HuH-7 (cell line): ENCODE measurements at regions not wholly inside any gene's neighbourhood (a gene's known extent, or its start where the extent isn't known, plus 50 kb on each side); places are given as distances from the start of the nearest gene placed in this dataset.
"Not testable (repeated sequence)": the region's sequence is repeated elsewhere in the genome, so short reads cannot be mapped to it uniquely, and the experiment has no call there.

Experiments used
- DNase-seq: peaks from one replicate; pipeline ENCODE4 v3.0.0; 2011; ENCODE audit warnings: low spot score

DNA sequence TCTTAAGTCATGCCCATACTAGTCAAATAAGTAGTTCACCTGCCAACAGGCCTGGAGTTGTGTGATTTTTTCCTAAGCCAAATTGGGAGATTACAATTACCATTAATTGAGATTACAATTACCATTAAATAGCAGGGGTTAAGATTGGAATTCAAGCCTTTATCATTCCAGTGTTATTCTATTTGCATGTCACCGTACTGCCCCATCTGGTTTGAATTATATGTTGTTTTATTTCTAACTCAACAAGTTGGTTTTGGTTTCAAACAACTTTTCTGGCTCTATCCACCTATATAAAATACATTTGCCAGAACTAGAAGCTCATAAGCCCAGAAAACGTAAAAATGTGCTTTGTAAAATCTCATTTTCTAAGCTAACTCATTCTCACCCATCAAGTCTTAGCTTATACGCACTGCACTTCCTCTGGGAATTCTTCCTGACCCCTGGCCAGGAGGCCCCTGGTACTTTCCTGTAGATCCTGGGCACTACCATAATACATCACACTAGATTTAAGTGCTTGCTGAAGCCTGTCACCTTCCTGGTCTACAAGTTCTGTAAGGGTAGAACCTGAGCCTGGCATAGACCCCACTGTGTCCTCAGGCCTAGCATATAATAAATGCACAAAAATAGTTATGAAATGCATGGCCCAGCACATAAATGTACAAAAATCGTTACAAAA lies 242.0 kb upstream of the TRPM3 start:
- no peak for DNase-seq

DNA sequence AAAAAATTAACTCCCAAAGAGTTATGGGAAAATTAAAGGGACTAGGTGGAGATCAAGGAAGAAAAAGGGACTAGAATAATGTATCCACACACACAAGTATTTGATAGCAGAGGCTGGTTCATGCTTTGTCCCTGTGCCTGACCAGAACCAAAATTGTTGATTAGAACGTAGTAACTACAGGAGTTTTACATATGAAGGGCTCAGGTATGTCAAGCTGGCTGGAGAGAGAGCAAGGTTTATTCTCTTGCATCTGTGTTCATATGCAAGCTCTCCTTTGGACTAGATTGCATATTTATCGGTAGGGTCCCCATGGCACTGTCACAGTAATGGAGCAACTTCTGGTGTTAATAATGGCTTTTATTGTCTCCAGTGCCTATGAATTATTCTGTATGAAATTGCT lies 239.9 kb upstream of the TRPM3 start:
- no peak for DNase-seq

GRCh38 chr9:71357346-71357745 lies 235.9 kb upstream of the TRPM3 start:
- DNase-seq, result no peak

DNA sequence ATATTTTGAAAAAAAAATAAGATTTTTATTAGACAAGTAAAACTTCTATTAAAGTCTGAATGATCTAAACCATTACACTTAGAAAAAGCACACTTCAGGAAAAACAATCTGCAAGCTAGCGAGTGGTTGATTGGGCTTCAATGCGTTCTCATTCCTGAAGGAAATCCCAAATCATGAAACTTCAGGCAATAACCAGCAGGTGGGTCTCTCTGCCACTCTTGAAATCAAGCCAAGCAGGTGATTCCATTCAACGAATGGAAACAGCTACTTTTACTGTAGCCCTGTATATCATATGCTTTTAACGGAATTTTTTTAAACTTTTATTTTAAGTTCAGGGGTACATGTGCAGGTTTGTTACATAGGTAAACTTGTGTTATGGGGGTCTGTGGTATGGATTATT lies 234.5 kb upstream of the TRPM3 start:
- DNase-seq, result no peak

DNA sequence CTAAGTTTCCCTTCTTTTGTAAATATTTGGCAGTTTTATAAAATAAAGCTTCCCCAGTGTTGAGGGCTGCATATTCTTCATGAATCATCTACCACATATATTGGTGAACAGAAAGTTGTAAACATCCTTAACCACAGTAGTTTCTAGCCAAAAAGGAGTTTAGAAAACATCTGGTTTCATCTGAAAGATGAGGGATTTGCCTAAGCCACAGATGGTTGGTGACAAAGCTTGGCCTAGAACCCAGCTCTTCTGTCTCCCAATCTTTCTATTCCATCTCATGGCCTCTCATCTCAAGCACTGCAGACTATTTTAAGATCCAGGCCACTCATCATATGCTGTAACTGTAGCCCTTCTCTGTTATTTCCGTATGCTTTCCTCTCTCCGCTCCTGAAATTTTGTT lies 232.3 kb upstream of the TRPM3 start:
- DNase-seq, result no peak

GRCh38 chr9:71352837-71353236 lies 231.4 kb upstream of the TRPM3 start:
- no peak for DNase-seq

GRCh38 chr9:71349218-71349617 lies 227.8 kb upstream of the TRPM3 start:
- DNase-seq, result no peak

DNA sequence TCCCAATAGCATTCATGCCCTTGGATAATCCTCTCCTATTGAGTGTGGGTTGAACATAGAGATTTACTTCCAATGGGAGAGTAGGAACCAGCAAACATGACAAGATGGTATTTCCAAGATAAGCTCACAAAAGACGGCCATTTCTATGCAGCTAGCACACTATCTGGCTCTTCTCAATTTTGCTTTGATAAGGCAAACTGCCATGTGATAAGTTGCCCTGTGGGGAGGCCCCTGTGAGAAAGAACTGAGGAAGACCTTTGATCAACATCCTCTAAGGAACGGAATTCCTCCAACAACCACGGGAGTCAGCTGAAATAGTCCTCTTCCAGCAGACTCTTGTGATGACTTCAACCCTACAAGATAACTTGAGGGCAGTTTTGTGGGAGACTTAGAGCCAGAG lies 211.9 kb upstream of the TRPM3 start:
- DNase-seq, result no peak

DNA sequence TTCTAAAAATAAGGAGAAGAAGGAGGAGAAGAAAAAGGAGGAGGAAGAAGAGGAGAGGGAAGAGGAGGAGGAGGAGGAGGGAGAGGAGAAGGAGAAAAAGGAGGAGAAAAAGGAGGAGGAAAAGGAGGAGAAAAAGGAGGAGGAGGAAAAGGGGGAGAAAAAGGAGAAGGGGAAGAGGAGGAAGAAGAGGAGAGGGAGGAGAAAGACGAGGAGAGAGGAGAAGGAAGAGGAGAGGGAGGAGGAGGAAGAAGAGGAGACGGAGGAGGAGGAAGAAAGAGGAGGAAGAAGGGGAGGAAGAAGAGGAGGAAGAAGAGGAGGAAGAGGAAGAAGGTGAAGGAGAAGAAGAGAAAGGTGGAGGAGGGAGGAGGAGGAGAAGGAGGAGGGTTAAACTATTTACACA lies 210.2 kb upstream of the TRPM3 start:
- DNase-seq, result no peak

DNA sequence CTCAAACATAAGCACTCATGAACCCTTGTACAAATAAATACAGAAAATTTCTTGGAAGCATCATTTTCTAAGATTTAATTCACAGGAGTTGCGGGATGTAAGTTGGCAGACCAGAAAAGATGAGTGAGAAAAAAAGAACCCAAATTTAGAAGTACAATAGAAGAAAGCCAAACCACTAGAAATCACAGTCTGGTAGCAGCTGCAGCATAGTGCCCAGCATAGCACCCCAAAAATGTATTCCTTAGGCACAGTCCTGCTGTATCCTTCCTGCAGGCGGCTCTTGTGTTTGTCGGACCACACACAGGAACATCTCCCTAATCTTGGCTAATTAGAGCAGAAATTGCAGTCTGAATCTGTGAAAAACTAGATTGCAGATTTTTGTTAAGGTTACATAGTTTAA lies 208.5 kb upstream of the TRPM3 start:
- DNase-seq, result no peak

DNA sequence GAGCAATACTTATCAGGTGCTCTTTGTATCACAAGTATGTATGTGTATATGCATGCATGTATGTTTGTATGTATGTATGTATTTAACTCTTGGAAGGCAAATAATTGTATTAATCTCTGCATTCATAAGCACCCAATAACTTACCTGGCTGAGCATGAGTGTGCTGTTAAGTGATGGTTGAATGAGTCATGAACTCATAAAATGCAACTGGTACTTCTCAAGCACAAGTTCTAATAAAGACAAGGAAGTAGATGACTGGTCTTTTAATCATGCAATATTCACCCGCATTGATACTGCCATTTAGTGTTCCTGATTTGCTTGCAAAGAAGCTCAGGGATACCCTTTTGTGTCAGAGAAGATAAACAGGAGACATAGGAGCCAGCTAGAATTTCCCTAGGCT lies 204.9 kb upstream of the TRPM3 start:
- no peak for DNase-seq

GRCh38 chr9:71323357-71323756 lies 201.9 kb upstream of the TRPM3 start:
- no peak for DNase-seq

DNA sequence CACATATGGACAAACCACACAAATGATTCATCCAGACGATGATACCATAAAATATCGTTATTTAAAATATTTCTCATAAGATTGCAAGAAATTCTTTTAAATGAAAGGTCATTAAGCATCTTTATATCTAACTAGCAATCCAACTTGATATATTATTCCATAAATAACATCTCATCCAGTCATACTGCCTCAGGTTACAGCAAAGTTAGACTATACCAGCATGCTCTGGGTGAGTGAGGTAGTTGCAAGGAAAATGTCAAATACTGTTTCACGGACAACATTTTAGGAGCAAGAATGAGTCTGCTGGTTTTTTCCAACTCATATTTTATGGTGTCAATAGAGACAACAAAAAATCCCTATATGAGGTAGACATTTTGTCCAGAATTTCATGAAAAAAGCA lies 200.9 kb upstream of the TRPM3 start:
- no peak for DNase-seq

- no peak for DNase-seq
Measured at GRCh38 chr9:71308454-71308853, 187.0 kb upstream of the TRPM3 start.

GRCh38 chr9:71306134-71306533 lies 184.7 kb upstream of the TRPM3 start:
- no peak for DNase-seq

- no peak for DNase-seq
Measured at GRCh38 chr9:71303351-71303750, 181.9 kb upstream of the TRPM3 start.

DNA sequence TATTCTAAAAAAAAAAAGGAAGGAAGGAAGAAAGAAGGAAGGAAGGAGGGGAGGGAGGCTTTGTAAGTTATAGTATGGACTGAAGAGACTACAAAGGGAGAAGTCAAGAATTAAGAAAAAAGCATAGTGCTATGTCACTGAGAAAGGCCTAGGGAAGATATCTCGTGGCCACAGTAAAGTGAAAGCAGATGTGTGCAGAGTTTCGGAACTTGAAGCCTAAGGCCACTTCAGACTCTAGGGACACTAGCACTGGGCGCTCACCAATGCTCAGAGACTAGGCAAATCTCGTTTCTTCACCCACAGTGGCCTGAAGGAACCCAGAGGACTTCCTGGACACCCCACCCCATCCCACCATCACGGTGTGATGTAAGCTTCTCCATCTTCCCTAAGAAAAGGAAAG lies 181.4 kb upstream of the TRPM3 start:
- no peak for DNase-seq

DNA sequence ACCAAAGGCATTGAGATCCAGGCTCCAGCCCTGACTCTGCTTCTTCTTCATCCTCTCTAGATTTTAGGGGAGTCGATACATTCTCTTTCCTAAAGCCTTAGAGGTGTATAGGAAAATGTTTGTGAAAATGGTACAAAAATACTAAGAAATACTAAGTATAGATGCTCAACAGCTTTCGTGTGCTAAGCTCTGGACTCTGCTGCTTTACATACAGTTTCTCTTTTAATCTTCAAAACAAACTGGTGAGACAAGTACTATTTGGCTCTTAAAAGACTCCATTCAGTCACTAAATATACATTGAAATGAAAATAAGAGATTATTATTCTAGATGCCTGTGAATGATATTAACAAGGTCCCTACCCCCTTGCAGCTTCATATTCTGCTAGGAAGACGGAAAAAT lies 174.5 kb upstream of the TRPM3 start:
- DNase-seq, result no peak

GRCh38 chr9:71286146-71286545 lies 164.7 kb upstream of the TRPM3 start:
- DNase-seq, result no peak

DNA sequence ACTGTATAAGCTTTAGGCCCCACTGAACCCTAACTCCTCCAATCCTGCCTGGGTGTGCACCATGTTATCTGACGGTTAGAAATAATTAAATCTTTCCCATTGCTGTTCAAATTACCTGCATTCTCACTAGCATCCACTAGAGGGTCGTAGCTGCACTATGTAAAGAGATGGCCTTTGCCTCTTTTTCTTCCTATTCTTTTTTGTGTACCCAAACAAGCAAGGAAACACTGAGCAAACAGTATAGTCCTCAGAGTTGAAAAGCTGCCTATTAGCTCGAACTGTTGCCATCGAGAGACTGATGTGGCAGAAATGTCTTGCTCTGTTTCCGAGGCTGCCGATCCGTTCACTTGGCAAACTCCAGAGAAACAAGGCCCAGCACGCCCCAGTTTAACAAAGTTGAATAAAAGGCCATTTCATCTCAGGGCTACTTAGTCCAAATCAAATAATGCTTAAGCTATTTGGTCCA lies 163.8 kb upstream of the TRPM3 start:
- DNase-seq, result peak; percentile 15

- DNase-seq, result not testable (repeated sequence)
Measured at GRCh38 chr9:71282116-71282515, 160.7 kb upstream of the TRPM3 start.

DNA sequence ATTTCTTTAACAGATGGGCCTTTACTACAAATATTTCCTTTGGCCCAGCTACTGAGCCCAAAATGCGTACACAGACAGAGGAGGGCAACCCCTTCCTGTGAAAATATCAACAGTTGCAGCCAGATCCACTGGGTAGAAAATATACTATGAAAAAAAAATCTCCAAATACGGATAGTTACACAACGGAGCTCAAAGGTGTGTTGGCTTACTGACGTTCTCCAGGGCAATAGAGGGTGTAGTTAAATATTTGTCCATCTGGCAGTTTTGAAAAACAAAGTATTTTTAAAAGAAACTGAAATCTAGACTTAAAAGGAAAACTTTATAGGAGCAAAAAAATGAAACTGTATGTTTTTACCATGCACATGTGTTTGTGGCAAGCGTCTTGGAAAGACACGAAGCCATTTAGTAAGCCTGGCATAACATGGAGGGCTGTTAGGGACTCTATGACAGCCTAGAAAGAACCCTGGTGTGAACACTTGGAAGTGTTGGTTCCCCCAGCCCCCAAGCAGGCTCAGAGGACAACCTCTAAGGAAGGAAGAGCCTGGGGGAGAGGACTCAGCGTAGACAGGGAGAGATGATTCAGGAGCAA lies 157.8 kb upstream of the TRPM3 start:
- DNase-seq, result no peak

DNA sequence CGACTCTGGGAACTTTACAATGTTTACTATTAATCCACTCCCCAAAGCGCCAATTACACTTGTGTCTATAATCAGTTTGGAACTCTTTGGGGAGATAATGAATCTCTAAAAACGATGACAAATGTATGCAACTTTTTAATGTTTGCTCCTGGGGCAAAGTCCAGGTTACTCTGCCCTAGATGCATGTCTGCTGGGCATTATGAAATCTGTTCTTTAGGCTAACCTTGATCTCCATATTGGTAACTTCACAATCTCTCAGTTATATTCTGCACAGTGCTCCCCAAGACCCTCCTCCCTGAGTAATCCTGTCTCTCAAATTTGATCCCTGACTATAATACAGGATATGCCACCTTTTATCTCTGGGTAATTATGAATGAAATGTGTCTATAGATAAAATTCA lies 152.2 kb upstream of the TRPM3 start:
- no peak for DNase-seq

DNA sequence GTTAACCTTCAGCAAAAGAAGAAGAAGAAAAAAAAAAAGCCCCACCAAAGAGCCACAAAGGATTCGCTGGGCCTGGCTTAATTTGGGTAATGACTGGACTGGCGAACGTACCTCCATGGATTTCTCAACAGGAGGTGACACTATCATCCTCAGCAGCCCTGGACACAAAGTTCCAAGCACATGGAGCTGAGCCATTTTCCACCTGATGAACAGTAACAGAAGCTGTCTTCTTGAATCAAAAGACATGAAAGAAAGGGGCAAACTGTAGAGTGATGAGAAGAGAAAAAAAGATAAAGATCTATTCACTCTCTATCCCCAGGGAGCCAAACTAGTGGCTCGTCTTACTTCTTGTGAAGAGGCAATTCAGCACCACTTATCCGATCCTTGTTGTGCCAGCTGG lies 150.2 kb upstream of the TRPM3 start:
- DNase-seq, result no peak
